B cell (primary cell): ENCODE measurements at regions not wholly inside any gene's neighbourhood (a gene's known extent, or its start where the extent isn't known, plus 50 kb on each side); places are given as distances from the start of the nearest gene placed in this dataset.

Source experiments
- ATAC-seq: fragments of 200-7000 bp; cut with Tn5 transposase; one replicate; pipeline ENCODE4 v1.10.0; 2021; ENCODE audit warnings: low read depth, mild to moderate bottlenecking, moderate number of reproducible peaks, moderate library complexity
- CTCF ChIA-PET: fragments of 350-600 bp; sonication (Branson Sonifier 250); formaldehyde crosslinking; loops from one replicate; lab custom pipeline; 2021; ENCODE audit warnings: antibody characterized with exemption, inconsistent platforms; lab: Charles Lee
- POLR2A ChIA-PET: fragments of 350-600 bp; sonication (Branson Sonifier 250); formaldehyde crosslinking; loops from one replicate; lab custom pipeline; 2021; ENCODE audit warnings: antibody characterized with exemption; lab: Charles Lee
- DNase-seq: peaks from one replicate; pipeline ENCODE4 v3.0.0; 2013
- H2AFZ ChIP-seq: 2 replicates; pipeline ENCODE4 v1.6.1; 2012; ENCODE audit warnings: mild to moderate bottlenecking, low read depth, low read length; ENCODE audit not compliant: insufficient read depth, poor library complexity, severe bottlenecking
- H3K27ac ChIP-seq, 2 donors: 1 replicate in 1 of 2; 2 replicates in 1 of 2; pipeline ENCODE4 v1.5.1; 2012 to 2013; ENCODE audit warnings: low read length in 2 of 2, mild to moderate bottlenecking in 2 of 2, moderate library complexity in 1 of 2
- H3K27me3 ChIP-seq, 4 experiments: fragments of 200-600 bp in 1 of 4; sonication (generic) in 1 of 4; replicated peaks in 1 of 4; 1 replicate in 2 of 4; 2 replicates in 2 of 4; pipeline versions ENCODE4 v1.6.1 to v1.7.0; 2013 to 2016; ENCODE audit warnings: low read length in 3 of 4, mild to moderate bottlenecking in 2 of 4, mixed read lengths in 1 of 4, moderate library complexity in 1 of 4; ENCODE audit not compliant: insufficient read depth in 4 of 4, control insufficient read depth in 3 of 4; ENCODE audit errors: control extremely low read depth in 1 of 4
- H3K36me3 ChIP-seq, 2 experiments: replicated peaks in 1 of 2; 1 replicate in 1 of 2; 2 replicates in 1 of 2; pipeline versions ENCODE4 v1.6.1 to v1.7.1; 2013; ENCODE audit warnings: low read length in 1 of 2; ENCODE audit not compliant: insufficient read depth in 2 of 2, control insufficient read depth in 1 of 2; ENCODE audit errors: control extremely low read depth in 1 of 2, extremely low read depth in 1 of 2
- H3K4me1 ChIP-seq, 2 donors: fragments of 200-600 bp in 1 of 2; sonication (generic) in 1 of 2; 1 replicate in 1 of 2; 2 replicates in 1 of 2; pipeline versions ENCODE4 v1.5.1 to v1.6.1; 2013 to 2017; ENCODE audit warnings: low read length in 2 of 2; ENCODE audit not compliant: control insufficient read depth in 2 of 2, insufficient read depth in 2 of 2
- H3K4me2 ChIP-seq: replicated peaks from 2 replicates; pipeline ENCODE3; 2012; ENCODE audit warnings: mild to moderate bottlenecking, low read depth, low read length; ENCODE audit not compliant: poor library complexity, severe bottlenecking
- H3K4me3 ChIP-seq, 5 experiments: fragments of 200-600 bp in 1 of 5; sonication (generic) in 1 of 5; 1 replicate in 3 of 5; 2 replicates in 2 of 5; pipeline versions ENCODE4 v1.5.1 to v1.7.0; 2011 to 2016; ENCODE audit warnings: low read length in 4 of 5, mild to moderate bottlenecking in 4 of 5, low read depth in 2 of 5, control low read depth in 1 of 5, moderate library complexity in 1 of 5; ENCODE audit not compliant: insufficient read depth in 1 of 5; ENCODE audit errors: control extremely low read depth in 1 of 5, extremely low read depth in 1 of 5
- H3K79me2 ChIP-seq: fragments of 200-600 bp; sonication (generic); one replicate; pipeline ENCODE4 v1.6.0; 2016; ENCODE audit warnings: low read length; ENCODE audit not compliant: control insufficient read depth, insufficient read depth
- H3K9ac ChIP-seq: fragments of 200-600 bp; sonication (generic); 2 replicates; pipeline ENCODE4 v1.6.1; 2017; ENCODE audit warnings: mild to moderate bottlenecking, low read length, moderate library complexity
- H3K9me3 ChIP-seq, 3 donors: one replicate each; pipeline versions ENCODE4 v1.6.1 to v1.7.1; 2013; ENCODE audit warnings: low read length in 2 of 3; ENCODE audit not compliant: control insufficient read depth in 2 of 3, insufficient read depth in 1 of 3; ENCODE audit errors: control extremely low read depth in 1 of 3
- H4K20me1 ChIP-seq: 2 replicates; pipeline ENCODE4 v1.6.0; 2012; ENCODE audit warnings: mild to moderate bottlenecking, low read length; ENCODE audit not compliant: insufficient read depth, control insufficient read depth, poor library complexity, severe bottlenecking
- H3K27ac Mint-ChIP-seq: one replicate; pipeline ENCODE4 v1.8.0; 2021; ENCODE audit warnings: mixed read lengths
- H3K27me3 Mint-ChIP-seq: one replicate; pipeline ENCODE4 v1.8.0; 2021; ENCODE audit warnings: mixed read lengths
- H3K4me1 Mint-ChIP-seq: one replicate; pipeline ENCODE4 v1.8.0; 2021; ENCODE audit warnings: mixed read lengths
- H3K4me3 Mint-ChIP-seq: one replicate; pipeline ENCODE4 v1.8.0; 2021; ENCODE audit warnings: mixed read lengths
- H3K9me3 Mint-ChIP-seq: one replicate; pipeline ENCODE4 v1.8.0; 2022; ENCODE audit warnings: mixed read lengths; ENCODE audit not compliant: insufficient read depth
- EZH2 ChIP-seq: IDR thresholded peaks from 2 replicates; pipeline ENCODE4 v1.6.1; 2012; ENCODE audit warnings: borderline replicate concordance, low read depth, mild to moderate bottlenecking, moderate library complexity, low read length; ENCODE audit not compliant: insufficient read depth, poor library complexity, severe bottlenecking
- WGBS: methylation state at CpG from one replicate; pipeline ENCODE4 v1.1.5; 2013; ENCODE audit warnings: missing lambda C conversion rate; ENCODE audit not compliant: insufficient coverage; 5-methylcytosine and 5-hydroxymethylcytosine counted together
- intact Hi-C: fragments of 100-400 bp; cut with micrococcal nuclease; formaldehyde crosslinking; loops from one replicate; pipeline ENCODE4 v1.10.0; 2022
- TF ChIP-seq, protein P1 (sequence below): fragments of 200-600 bp; IDR thresholded peaks from one replicate; pipeline ENCODE4 v1.8.0; 2022; ENCODE audit warnings: antibody characterized with exemption, mild to moderate bottlenecking

DNA sequence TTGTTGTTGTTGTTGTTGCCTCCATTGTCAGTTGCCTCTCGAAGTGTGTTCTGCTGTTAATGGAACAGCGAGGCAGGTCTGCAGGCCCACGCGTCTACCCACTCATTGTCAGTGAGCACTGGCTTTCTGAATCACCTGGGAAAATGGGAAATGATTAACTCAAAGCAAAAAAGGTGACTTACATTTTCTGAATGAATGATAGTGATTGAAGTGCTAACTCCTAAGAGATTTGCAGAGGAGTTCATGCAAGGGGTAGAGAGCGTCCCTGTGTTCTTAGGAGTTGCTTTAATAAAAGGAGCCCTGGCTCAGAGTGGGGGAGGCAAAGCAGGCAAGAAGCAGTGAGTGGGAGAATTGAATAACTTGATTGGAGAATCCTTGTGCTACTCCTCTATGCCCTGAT is 177.6 kb downstream of the CAND1 start:
- H3K27ac Mint-ChIP-seq = no peak overlapping the region

DNA sequence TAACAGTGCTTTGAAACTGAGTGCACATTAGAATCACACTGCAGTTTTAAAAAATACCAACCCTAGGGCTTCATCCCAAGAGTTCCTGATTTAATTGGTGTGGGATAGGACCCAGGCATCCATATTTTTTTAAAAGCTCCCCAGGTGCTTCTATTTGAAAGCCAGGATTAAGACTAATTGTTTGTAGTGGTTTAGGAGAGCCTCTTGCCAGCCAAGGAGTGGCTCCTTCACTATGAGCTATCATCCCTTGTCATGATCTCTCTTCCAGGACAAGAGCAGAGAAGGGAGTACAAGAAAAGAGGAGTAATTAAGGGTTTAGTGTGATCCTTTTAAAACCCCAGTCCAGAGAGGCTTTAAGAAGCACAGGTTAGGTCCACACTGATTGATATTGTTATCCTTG is 178.0 kb downstream of the CAND1 start:
- DNase-seq = no peak
- intact Hi-C loops = loop anchor here (10.0 kb wide), 1 partner anchor 172 kb away; no protein-coding TSS in a partner anchor
- CTCF ChIA-PET = interaction anchor here (1.7 kb wide), 1 partner anchor 496 kb away, joined by 8 read pairs; no protein-coding TSS in a partner anchor
- Mint-ChIP-seq H3K4me3 (no peak overlapping the region), H3K9me3 (no peaks in the 10 kb centered on the region), H3K4me1 (peaks cover 35% of the 10 kb centered on the region), H3K27me3 (no peaks in the 10 kb centered on the region), H3K27ac (no peak overlapping the region)
- H3K9ac ChIP-seq = no peak overlapping the region
- H3K79me2 ChIP-seq = no peaks in the 10 kb centered on the region
- H3K9me3 ChIP-seq = peaks cover 0 to 3% (median 0%) of the 10 kb centered on the region in 3 donors
- ATAC-seq = no peak
- no peaks in the 10 kb centered on the region for H4K20me1 ChIP-seq
- H3K4me2 ChIP-seq = no peak overlapping the region
- no peaks in the 10 kb centered on the region for H3K36me3 ChIP-seq
- TF ChIP-seq EZH2 = no peak
- no peak overlapping the region for H3K4me3 ChIP-seq
- POLR2A ChIA-PET = no interaction called here
- H3K27me3 ChIP-seq = no peaks in the 10 kb centered on the region
- H3K4me1 ChIP-seq = peaks cover 20 to 27% of the 10 kb centered on the region in 2 donors
- no peak overlapping the region for H2AFZ ChIP-seq
- no peak overlapping the region for H3K27ac ChIP-seq

More for the DNA sequence above, 177.6 kb downstream of the CAND1 start:
- H3K4me2 ChIP-seq = no peak overlapping the region
- no peaks in the 10 kb centered on the region for H3K27me3 ChIP-seq
- DNase-seq (no peak), ATAC-seq (no peak)
- TF ChIP-seq, protein P1, sequence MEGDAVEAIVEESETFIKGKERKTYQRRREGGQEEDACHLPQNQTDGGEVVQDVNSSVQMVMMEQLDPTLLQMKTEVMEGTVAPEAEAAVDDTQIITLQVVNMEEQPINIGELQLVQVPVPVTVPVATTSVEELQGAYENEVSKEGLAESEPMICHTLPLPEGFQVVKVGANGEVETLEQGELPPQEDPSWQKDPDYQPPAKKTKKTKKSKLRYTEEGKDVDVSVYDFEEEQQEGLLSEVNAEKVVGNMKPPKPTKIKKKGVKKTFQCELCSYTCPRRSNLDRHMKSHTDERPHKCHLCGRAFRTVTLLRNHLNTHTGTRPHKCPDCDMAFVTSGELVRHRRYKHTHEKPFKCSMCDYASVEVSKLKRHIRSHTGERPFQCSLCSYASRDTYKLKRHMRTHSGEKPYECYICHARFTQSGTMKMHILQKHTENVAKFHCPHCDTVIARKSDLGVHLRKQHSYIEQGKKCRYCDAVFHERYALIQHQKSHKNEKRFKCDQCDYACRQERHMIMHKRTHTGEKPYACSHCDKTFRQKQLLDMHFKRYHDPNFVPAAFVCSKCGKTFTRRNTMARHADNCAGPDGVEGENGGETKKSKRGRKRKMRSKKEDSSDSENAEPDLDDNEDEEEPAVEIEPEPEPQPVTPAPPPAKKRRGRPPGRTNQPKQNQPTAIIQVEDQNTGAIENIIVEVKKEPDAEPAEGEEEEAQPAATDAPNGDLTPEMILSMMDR = no peak
- no peak for TF ChIP-seq EZH2
- intact Hi-C loops = loop anchor here (10.0 kb wide), 1 partner anchor 172 kb away; no protein-coding TSS in a partner anchor
- H4K20me1 ChIP-seq = no peaks in the 10 kb centered on the region
- H3K9me3 ChIP-seq = peaks cover 0 to 3% (median 0%) of the 10 kb centered on the region in 3 donors
- no peak overlapping the region for H3K9ac ChIP-seq
- 98% methylated on average over 5 of the region's 5 CpGs for WGBS
- no peaks in the 10 kb centered on the region for H3K36me3 ChIP-seq
- H3K4me3 Mint-ChIP-seq = no peak overlapping the region
- H3K27me3 Mint-ChIP-seq = no peaks in the 10 kb centered on the region
- H3K4me1 ChIP-seq = peaks cover 20 to 27% of the 10 kb centered on the region in 2 donors
- H3K79me2 ChIP-seq = no peaks in the 10 kb centered on the region
- CTCF ChIA-PET = no interaction called here
- POLR2A ChIA-PET = no interaction called here
- no peak overlapping the region for H3K27ac ChIP-seq
- no peak overlapping the region for H3K4me3 ChIP-seq
- H3K4me1 Mint-ChIP-seq = peaks cover 33% of the 10 kb centered on the region
- no peaks in the 10 kb centered on the region for H3K9me3 Mint-ChIP-seq
- no peak overlapping the region for H2AFZ ChIP-seq
